Activated T-cell treated with anti-CD3 and anti-CD28 coated beads, Interleukin-2, amount 50 U/mL, for 72 hours (primary cell): ENCODE measurements at regions not wholly inside any gene's neighbourhood (a gene's known extent, or its start where the extent isn't known, plus 50 kb on each side); places are given as distances from the start of the nearest gene placed in this dataset.

Source experiments
- ATAC-seq, 2 donors: fragments of 150-1000 bp; cut with Tn5 transposase; replicated peaks in 1 of 2; 2 replicates each; pipeline ENCODE4 v1.10.0; 2021; ENCODE audit warnings: moderate library complexity in 2 of 2, mild to moderate bottlenecking in 1 of 2
- DNase-seq, 2 donors: peaks; one replicate each; pipeline ENCODE4 v3.0.0; 2021 to 2022; ENCODE audit warnings: mixed read lengths in 1 of 2
- H3K27ac Mint-ChIP-seq: one replicate; pipeline ENCODE4 v1.8.0; 2022; ENCODE audit warnings: mild to moderate bottlenecking, moderate library complexity, mixed read lengths
- H3K27me3 Mint-ChIP-seq: one replicate; pipeline ENCODE4 v1.8.0; 2022; ENCODE audit warnings: low read depth, mixed read lengths
- H3K36me3 Mint-ChIP-seq, 2 donors: one replicate each; pipeline ENCODE4 v1.8.0; 2022; ENCODE audit warnings: mixed read lengths in 2 of 2, mild to moderate bottlenecking in 1 of 2; ENCODE audit not compliant: insufficient read depth in 2 of 2
- H3K4me1 Mint-ChIP-seq: one replicate; pipeline ENCODE4 v1.8.0; 2022; ENCODE audit warnings: low read depth, mixed read lengths
- H3K4me3 Mint-ChIP-seq, 2 donors: one replicate each; pipeline ENCODE4 v1.8.0; 2022; ENCODE audit warnings: mild to moderate bottlenecking in 2 of 2, mixed read lengths in 2 of 2, moderate library complexity in 2 of 2
- H3K9me3 Mint-ChIP-seq, 2 donors: one replicate each; pipeline ENCODE4 v1.8.0; 2022; ENCODE audit warnings: mixed read lengths in 2 of 2

- no peaks in the 10 kb centered on the region for H3K9me3 Mint-ChIP-seq
- no peak overlapping the region for H3K27ac Mint-ChIP-seq
- DNase-seq, result no peak
- H3K4me1 Mint-ChIP-seq, result no peaks in the 10 kb centered on the region
- peak in 1 of 2 donors; percentile 54 for ATAC-seq
- peak overlapping the region in 1 of 2 donors; percentile 35 for H3K4me3 Mint-ChIP-seq
- peaks cover 11% of the 10 kb centered on the region for H3K27me3 Mint-ChIP-seq
- no peaks in the 10 kb centered on the region for H3K36me3 Mint-ChIP-seq
These were observed 267.9 kb downstream of the DLL1 start for GRCh38 chr6:170022827-170023619.

GRCh38 chr6:170022291-170022722, 268.6 kb downstream of the DLL1 start:
- Mint-ChIP-seq H3K27me3 (peaks cover 12% of the 10 kb centered on the region), H3K36me3 (no peaks in the 10 kb centered on the region), H3K9me3 (no peaks in the 10 kb centered on the region), H3K27ac (no peak overlapping the region), H3K4me1 (no peaks in the 10 kb centered on the region), H3K4me3 (no peak overlapping the region)
- no peak for DNase-seq
- ATAC-seq, result no peak

DNA sequence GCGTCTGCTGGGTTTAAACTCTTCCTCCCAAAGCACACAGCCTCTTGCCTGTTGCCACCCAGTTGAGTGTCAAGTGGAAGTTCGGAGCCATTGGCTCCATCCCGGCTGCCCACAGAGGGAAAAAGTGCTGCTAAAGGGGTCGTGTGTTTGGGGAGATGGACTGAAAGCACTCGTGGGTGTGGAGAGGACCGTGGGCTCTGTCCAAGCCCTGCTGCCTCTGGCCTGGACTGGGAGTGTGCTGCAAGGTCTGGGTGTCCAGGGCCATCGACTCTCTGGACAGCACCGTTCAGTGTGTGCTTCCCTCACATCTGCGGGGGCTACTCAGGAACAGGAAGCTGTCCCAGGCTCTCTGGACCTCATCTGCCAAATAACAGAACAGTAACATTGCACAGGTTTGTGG, 269.3 kb downstream of the DLL1 start:
- ATAC-seq (no peak), DNase-seq (no peak)
- Mint-ChIP-seq H3K4me1 (no peaks in the 10 kb centered on the region), H3K4me3 (no peak overlapping the region), H3K27ac (no peak overlapping the region), H3K36me3 (no peaks in the 10 kb centered on the region), H3K9me3 (no peaks in the 10 kb centered on the region), H3K27me3 (peaks cover 18% of the 10 kb centered on the region)

GRCh38 chr6:170019818-170020583, 268.6 kb downstream of the ERMARD start:
- Mint-ChIP-seq H3K27ac (no peak overlapping the region), H3K27me3 (peaks cover 22% of the 10 kb centered on the region), H3K4me3 (no peak overlapping the region), H3K4me1 (no peaks in the 10 kb centered on the region), H3K9me3 (no peaks in the 10 kb centered on the region), H3K36me3 (no peaks in the 10 kb centered on the region)
- DNase-seq (no peak), ATAC-seq (no peak)

DNA sequence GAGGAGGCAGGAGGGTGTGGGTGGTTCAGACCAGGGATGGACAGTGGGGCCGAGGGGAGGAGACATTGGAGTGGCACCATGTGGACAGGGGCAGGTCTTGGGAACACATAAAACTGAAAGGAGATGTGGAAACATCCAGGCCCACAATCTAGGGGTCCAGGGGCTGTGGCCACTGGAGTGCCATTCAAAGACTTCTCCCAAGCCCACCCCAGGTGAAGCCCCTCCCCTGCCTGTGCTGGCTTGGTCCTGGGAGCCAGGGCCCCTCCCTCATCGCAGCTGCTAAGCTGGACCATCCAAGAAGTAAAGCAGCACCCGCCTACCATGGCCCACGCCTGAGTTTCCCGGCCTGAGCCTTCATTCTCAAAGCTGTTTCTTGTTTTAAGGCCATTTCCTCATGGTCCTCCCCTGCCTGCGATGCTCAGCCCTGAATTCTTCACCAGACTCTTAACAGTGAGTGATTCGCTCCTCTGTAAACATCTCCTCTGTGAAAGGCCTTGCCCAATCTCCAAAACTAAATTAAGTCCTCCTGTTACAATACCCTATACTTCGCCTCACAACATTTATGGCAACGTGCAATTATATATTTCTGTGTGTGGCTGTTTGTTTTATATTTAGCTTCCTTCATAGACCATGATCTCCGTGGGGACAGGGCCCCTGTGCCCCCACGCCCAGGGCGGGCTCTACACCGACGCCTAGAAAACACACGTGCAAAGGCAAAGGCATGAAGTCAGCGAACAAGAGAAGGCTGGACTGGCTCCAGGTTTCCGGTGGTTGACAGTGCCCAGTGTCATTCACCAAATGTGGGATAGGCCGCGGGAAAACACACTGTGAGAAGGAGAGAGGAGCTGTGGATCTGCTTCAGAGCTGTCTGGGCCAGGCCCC, 267.8 kb downstream of the ERMARD start:
- Mint-ChIP-seq H3K4me1 (no peaks in the 10 kb centered on the region), H3K27ac (no peak overlapping the region), H3K27me3 (peaks cover 28% of the 10 kb centered on the region), H3K36me3 (no peaks in the 10 kb centered on the region), H3K9me3 (no peaks in the 10 kb centered on the region), H3K4me3 (no peak overlapping the region)
- no peak for ATAC-seq
- no peak for DNase-seq

GRCh38 chr6:170018422-170018935, 267.1 kb downstream of the ERMARD start:
- Mint-ChIP-seq H3K4me3 (no peak overlapping the region), H3K4me1 (no peaks in the 10 kb centered on the region), H3K27ac (no peak overlapping the region), H3K36me3 (no peaks in the 10 kb centered on the region), H3K27me3 (peaks cover 34% of the 10 kb centered on the region), H3K9me3 (no peaks in the 10 kb centered on the region)
- no peak for ATAC-seq
- DNase-seq, result no peak

DNA sequence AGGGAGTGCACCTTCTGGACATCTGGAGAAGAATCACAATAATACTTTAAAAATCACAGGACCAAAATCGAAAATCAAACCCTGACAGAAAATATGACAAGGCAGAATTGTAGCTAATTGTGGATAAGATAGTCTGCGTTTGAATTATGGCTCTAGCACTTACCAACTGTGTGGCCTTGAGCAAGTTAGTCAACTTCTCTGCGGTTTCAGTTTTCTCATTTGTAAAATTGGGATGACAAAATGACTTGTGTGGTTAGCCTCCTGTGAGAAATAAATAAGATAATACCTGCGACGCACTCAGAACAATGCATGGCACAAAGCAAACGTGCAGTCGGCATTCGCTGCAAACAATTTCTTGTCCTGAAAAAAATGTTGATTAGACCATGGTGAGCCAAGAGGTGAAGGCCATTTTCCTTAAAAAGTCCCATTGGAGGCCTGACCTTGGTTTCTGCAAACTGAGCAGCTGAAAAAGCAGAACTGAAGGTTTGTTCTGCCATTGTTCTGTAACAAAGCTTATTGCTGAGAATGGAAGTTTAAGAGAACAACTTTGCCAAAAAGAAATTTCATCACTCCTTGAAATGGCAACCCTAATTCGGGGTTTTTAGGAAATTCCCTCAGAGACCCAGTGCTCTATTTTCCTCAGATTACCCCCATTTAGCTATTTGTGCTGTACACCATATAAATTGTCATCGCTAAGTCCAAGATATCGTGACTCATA, 266.3 kb downstream of the ERMARD start:
- Mint-ChIP-seq H3K4me3 (no peak overlapping the region), H3K36me3 (no peaks in the 10 kb centered on the region), H3K9me3 (no peaks in the 10 kb centered on the region), H3K27me3 (peaks cover 41% of the 10 kb centered on the region), H3K4me1 (no peaks in the 10 kb centered on the region), H3K27ac (no peak overlapping the region)
- DNase-seq, result no peak
- peak; percentile 18 to 83 for ATAC-seq

GRCh38 chr6:170013815-170014214, 262.4 kb downstream of the ERMARD start:
- Mint-ChIP-seq H3K4me3 (no peak overlapping the region), H3K27me3 (peaks cover 57% of the 10 kb centered on the region), H3K9me3 (no peaks in the 10 kb centered on the region)

DNA sequence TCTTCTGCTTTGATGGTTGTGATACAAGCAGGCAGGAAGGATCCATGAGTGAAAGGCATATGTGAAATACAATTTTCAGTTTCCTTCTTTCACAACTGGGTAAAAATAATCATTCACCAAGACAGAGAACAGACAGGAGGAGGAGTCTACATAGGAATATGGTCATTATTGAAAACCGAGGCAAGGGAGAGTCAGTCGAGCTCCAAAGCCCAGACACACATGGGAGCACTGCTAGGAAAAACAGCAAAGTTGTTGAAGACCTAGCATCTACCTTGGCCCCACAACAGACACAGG, 260.6 kb downstream of the ERMARD start:
- Mint-ChIP-seq H3K36me3 (no peaks in the 10 kb centered on the region), H3K4me1 (no peaks in the 10 kb centered on the region), H3K27me3 (peaks cover 47% of the 10 kb centered on the region), H3K9me3 (no peaks in the 10 kb centered on the region), H3K4me3 (no peak overlapping the region), H3K27ac (no peak overlapping the region)
- DNase-seq, result no peak
- ATAC-seq, result no peak

More at GRCh38 chr6:170013815-170014214, 262.4 kb downstream of the ERMARD start:
- DNase-seq, result no peak
- ATAC-seq, result no peak
- Mint-ChIP-seq H3K27ac (no peak overlapping the region), H3K4me1 (no peaks in the 10 kb centered on the region), H3K36me3 (no peaks in the 10 kb centered on the region)

DNA sequence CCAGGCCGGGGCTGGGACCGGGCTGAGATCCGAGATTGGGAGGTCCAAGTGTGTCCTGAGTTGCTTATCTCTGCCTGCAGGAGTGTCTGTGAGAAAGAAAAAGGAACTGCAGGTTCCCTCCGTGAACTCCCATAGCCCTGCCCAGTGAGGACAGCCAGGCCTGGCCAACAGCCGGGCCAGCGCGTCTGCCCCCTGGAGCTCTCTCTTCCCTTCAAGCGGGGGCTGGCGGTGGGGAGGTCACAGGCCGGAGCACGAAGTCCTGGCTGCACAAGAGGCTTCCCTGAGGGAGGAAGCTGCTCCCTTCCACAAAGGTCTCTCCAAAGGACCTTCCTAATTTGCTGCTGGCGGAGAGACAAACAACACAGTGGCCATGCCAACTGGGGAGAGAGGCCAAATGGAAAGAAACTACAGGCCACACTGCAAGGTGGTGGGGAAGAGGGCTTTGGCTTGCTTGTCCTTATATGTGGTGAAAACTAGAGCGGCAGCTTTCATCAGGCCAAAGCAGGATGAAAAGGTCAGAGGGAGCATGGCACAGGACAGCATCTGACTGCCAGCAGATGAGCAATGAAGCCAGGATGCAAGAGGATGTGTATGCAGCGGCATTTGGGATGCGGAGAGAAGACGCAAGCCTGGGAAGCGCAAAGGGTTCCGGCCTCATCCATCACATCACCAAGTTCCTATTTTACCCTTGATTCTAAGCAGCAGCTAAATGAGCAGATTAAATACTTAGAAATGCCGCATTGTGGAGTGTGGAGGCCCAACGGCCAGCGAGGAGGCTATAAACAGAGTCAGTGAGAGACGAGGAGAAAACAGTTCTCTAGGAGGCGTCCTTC, 260.0 kb downstream of the ERMARD start:
- Mint-ChIP-seq H3K27ac (no peak overlapping the region), H3K36me3 (no peaks in the 10 kb centered on the region), H3K27me3 (peaks cover 44% of the 10 kb centered on the region), H3K4me3 (no peak overlapping the region), H3K9me3 (no peaks in the 10 kb centered on the region), H3K4me1 (no peaks in the 10 kb centered on the region)
- DNase-seq (no peak), ATAC-seq (no peak)

DNA sequence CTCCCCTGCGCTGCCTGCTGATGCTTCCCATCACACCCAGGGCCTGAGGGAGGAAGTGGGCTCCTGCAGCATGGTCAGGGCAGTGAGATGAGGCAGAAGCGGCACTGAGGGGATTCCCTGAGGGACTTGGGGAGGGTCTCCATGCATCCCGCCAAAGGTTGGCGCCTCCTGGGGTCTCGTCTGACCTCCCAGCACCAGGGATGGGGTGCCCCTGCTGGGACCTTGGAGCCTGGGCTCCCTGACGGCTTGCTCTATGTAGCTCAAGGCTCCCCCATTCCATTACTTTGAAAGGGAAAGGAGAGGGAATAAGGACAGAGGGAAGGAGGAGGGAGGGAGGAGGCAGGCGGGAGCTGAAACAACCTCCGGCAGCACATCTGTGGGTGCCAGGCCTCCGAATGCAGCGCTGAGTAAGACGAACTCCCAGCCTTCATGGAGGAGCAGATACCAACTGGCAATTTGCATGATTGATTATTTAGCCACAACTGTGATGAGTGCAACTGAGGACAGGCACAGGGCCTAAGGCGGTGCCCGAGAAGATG, 259.3 kb downstream of the ERMARD start:
- H3K27me3 Mint-ChIP-seq, result peaks cover 44% of the 10 kb centered on the region
- no peak overlapping the region for H3K4me3 Mint-ChIP-seq
- DNase-seq, result no peak
- H3K36me3 Mint-ChIP-seq, result no peaks in the 10 kb centered on the region
- no peak for ATAC-seq
- H3K9me3 Mint-ChIP-seq, result no peaks in the 10 kb centered on the region
- H3K4me1 Mint-ChIP-seq, result no peaks in the 10 kb centered on the region
- H3K27ac Mint-ChIP-seq, result no peak overlapping the region
